ENCODE measurements at regions not wholly inside any gene's neighbourhood (a gene's known extent, or its start where the extent isn't known, plus 50 kb on each side); places are given as distances from the start of the nearest gene placed in this dataset.

GRCh38 chr13:47000165-47000564, 103.3 kb upstream of the HTR2A start:
- DNase-seq (no peak), ATAC-seq (no peak)
- intact Hi-C loops (cut with DNase I), result no loop called here

- intact Hi-C loops (cut with DNase I), result no loop called here
- DNase-seq, result no peak
- ATAC-seq, result no peak
Measured at GRCh38 chr13:46996316-46997030, 99.6 kb upstream of the HTR2A start.

- no peak for ATAC-seq
- DNase-seq, result no peak
- intact Hi-C loops (cut with DNase I), result no loop called here
Measured at GRCh38 chr13:46995874-46996273, 99.0 kb upstream of the HTR2A start.

GRCh38 chr13:46994492-46994891, 97.6 kb upstream of the HTR2A start:
- DNase-seq, result no peak
- intact Hi-C loops (cut with DNase I), result no loop called here
- ATAC-seq, result no peak

DNA sequence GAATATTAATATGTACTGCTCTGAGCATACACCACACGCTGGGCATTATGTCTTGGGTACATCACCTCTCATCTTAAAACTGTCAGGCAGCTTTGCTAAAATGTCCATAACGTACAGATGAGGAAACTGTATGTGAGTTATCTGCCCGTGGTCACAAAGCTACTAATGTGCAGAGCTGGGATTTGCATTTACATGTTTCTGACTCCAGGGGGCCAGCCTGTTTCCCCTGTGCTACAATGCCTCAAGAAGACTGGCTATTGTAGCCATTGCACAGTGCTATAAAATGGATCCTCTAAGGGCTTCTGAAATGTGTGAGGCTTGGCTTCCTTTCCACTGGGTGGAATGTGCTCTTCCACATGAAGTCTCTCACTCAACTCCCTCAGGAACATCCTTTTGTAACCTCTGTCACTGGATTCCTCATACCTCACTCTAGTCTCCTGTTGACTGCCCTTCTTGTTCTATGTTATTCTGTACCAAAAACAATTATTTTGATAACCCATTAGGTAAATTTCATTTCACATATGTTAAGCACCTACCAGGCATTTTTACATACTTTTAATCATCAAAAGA, 95.6 kb upstream of the HTR2A start:
- ATAC-seq (no peak), DNase-seq (no peak)
- intact Hi-C loops (cut with DNase I), result no loop called here

GRCh38 chr13:46983881-46984280, 87.0 kb upstream of the HTR2A start:
- DNase-seq (no peak), ATAC-seq (no peak)
- intact Hi-C loops (cut with DNase I), result no loop called here

DNA sequence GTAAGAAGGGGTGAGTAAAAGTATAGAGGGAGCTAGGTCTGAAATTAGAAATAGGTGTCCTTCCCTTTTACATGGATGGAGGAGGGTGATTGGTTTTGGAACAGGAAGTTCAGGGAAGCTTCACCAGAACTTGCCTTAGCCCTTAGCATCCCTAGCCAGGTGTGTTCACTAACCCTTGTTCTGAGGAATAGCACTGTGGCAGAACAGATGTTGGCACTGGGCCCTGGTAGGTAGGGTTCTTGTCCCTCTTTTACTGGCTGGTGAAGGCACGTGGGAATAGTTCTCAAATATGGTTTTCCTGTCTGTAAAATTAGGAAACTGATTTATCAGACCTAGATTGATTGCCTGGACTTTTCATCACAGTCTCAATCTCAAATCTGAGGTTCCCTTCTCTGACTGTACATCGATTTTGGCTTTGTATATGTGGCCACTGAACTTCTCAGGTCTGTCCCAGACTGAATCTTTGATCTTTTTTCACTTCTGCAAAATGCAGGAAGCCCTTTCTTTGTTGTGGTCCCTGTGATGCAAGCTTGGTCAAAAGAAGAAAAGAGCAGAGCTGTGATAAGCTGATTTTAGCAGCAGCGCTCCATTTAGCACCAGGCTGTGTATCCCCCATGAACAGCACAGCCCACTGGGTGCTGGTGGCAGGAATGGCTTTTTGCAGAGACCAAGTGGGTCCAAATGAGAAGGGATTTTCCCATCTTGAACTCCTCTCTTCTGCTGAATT, 86.2 kb upstream of the HTR2A start:
- intact Hi-C loops (cut with DNase I), result no loop called here
- DNase-seq (no peak), ATAC-seq (no peak)

DNA sequence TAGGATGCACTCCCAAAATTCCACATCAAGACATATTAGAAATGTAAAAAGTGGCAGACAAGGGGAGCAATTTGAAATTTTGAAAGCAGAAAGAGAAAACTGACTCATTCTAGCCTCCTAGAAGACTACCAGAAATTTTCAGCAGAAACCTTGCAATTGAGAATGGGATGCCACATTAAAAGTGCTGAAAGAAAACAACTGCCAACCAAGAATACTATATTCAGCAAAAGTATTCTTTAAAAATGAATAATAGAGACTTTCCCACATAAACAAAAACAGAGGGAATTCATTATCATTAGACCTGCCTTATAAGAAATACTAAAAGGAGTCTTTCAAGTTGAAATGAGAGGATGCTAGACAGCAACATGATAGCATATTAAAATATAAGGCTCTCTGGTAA, 78.3 kb upstream of the HTR2A start:
- DNase-seq, result no peak
- intact Hi-C loops (cut with DNase I), result no loop called here
- no peak for ATAC-seq

DNA sequence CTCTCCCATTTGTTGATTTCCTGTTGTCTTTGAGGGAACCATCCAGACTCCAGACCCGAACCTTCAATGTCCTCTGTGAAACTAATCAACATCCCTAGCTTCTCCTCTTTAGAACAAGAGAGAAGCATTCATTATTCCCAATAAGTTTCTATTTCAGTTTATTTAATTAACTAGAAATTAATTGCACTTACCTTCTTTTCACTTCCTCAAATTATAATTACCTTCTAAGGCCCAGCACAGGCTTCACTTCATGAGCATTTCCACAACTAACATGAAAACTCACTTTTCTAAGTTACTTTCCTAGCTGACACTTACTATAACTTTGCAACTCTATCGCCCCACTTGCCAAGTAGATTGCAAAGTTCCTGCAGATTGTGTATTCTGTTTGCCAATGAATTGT, 71.6 kb upstream of the HTR2A start:
- intact Hi-C loops (cut with DNase I), result no loop called here
- no peak for ATAC-seq
- DNase-seq, result no peak

DNA sequence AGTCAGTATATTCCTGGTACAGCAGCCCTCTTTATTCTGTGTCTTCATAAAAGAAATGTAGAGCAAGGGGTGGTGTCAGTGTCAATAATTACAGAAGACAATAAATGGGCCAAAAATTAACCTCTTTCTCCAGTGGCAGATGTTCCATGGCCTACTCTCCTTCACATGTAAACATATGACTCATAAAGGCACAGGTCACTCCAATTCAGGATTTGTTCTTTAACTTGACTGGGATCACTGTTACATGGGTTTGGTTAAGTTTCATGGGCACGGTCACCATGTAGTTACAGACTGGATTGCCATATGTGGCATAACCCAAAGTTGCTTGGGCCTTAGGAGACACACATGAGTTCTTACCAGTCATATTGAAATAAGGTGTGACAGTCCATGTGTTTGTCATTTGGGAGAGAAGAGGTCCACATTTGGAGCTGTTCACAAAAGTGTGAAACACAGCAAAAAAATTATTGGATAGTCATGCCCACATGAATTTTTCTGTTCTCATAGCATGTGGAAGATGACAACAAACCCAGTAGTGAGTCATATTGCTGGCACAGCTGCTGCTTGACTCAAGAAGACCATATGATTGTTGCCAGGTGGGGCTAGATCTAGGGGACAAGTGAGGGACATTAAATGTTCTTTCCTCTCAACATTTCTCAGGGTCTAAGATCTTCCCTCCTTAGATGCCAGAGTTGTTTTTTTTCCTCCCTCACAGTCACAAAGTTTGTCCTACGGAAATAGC, 68.1 kb upstream of the HTR2A start:
- ATAC-seq, result no peak
- DNase-seq, result no peak
- intact Hi-C loops (cut with DNase I), result no loop called here

DNA sequence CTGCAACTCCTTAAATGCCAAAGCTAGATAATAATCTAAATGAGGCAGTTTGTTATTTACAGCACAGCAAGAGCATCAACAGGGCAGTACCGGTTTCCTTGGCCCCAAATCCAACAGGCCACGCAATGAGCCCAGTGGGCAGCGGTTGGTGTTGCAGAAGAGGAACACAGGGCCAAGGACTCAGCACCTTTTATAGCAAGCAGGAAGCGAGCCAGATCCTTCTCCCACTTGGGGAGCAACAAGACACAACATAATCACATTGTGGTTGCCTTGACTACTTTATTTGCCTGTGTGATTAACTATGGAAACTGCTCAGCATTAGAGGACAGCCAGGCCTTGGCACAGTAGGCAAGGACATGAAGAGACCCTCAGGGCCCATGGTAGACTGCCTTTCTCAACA, 67.1 kb upstream of the HTR2A start:
- DNase-seq (no peak), ATAC-seq (no peak)
- intact Hi-C loops (cut with DNase I), result no loop called here

GRCh38 chr13:46962281-46962941, 65.6 kb upstream of the HTR2A start:
- ATAC-seq (no peak), DNase-seq (no peak)
- intact Hi-C loops (cut with DNase I), result no loop called here

GRCh38 chr13:46961719-46962118, 64.9 kb upstream of the HTR2A start:
- ATAC-seq (peak in 1 of 2 donors; percentile 68), DNase-seq (no peak)
- intact Hi-C loops (cut with DNase I), result no loop called here

DNA sequence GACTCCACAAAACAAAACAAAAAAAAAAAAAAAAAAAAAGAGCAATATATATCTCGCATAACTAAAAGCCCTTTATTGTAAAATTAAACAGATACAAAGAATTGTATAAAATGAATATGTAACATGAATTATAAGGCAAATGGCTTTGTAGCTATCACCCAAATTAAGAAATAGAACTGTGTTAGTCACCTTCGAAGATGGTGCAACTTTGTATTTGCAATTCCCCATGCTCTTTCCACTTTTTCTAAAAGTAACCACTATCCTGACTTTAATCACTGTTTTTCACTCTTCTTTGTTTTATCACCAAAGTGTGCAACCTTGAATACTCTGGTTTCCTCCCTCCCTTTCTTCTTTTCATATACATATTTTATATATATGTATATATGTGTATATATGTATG, 57.1 kb upstream of the HTR2A start:
- ATAC-seq, result no peak
- intact Hi-C loops (cut with DNase I), result no loop called here
- DNase-seq, result no peak

DNA sequence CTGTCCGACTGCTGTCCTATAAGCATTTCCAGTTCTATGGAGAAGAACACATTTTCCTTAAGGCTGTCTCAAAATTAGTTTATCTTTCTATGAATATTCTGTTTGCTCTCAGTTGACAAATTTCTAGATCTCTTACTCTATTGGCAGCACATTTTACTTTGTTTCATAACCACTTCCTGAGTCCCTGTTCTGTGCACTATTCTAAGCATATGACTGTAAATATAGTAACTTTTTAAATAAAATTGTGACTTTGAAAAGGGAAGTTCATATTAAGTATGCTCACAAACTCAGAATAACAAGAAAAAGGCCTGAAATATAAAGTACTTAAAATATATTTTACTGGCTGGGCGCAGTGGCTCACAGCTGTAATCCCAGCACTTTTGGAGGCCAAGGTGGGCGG, 56.5 kb upstream of the HTR2A start:
- intact Hi-C loops (cut with DNase I), result no loop called here
- ATAC-seq (no peak), DNase-seq (no peak)

DNA sequence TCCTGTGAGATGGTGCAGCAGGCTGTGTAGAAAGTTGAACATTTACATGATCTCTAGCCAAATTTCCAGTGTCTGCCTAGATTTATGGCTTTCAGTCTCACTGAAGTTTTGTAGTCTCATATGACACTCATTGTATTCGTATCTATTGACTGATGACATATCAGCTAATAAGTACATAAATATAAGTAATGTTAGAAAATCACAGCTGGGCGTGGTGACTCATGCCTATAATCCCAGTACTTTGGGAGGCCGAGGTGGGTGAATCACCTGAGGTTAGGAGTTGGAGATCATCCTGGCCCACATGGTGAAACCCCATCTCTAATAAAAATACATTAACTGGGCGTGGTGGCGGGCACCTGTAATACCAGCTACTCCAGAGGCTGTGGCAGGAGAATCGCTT, 54.7 kb upstream of the HTR2A start:
- DNase-seq (no peak), ATAC-seq (no peak)
- intact Hi-C loops (cut with DNase I), result no loop called here

DNA sequence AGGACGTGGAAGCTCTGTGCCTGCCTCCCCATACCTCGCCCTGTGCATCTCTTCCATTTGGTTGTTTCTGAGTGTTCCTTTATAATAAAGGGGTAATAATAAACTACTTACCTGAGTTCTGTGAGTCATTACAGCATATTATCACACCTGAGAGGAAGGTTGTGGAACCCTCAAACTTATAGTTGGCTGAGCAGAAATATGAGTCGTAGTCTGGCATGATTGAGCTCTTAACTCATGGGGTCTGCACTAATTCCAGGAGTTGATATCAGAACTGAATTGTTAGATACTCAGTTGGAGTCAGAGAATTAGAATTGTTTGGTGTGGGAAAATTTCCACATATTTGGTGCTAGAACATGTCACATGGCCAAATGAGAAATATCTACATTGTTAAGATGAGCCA, 52.4 kb upstream of the HTR2A start:
- ATAC-seq, result no peak
- no peak for DNase-seq
- intact Hi-C loops (cut with DNase I), result no loop called here

GRCh38 chr13:46948338-46948737, 51.5 kb upstream of the HTR2A start:
- no peak for DNase-seq
- ATAC-seq, result no peak
- intact Hi-C loops (cut with DNase I), result no loop called here

- intact Hi-C loops (cut with DNase I), result no loop called here
Measured at GRCh38 chr13:46947425-46948191, 50.8 kb upstream of the HTR2A start.

More at GRCh38 chr13:46947425-46948191, 50.8 kb upstream of the HTR2A start:
- DNase-seq (no peak), ATAC-seq (no peak)

Measured in left cardiac atrium (tissue), 4 donors.